DND-41 (cell line): ENCODE measurements at regions not wholly inside any gene's neighbourhood (a gene's known extent, or its start where the extent isn't known, plus 50 kb on each side); places are given as distances from the start of the nearest gene placed in this dataset.

ENCODE experiments used
- ATAC-seq: fragments of 200-7000 bp; cut with Tn5 transposase; 3 replicates; pipeline ENCODE4 v1.9.1; 2021; ENCODE audit warnings: low read depth; ENCODE audit not compliant: insufficient read depth
- DNase-seq: peaks from one replicate; pipeline ENCODE4 v3.0.0-alpha.2; 2020
- H2AFZ ChIP-seq: 2 replicates; pipeline ENCODE4 v1.6.0; 2012; ENCODE audit warnings: low read depth, low read length
- H3K27ac ChIP-seq: 2 replicates; pipeline ENCODE4 v1.5.1; 2012; ENCODE audit warnings: low read length, inconsistent platforms
- H3K27me3 ChIP-seq: fragments of 200-600 bp; sonication (generic); 2 replicates; pipeline ENCODE4 v1.6.0; 2012; ENCODE audit warnings: low read length, mild to moderate bottlenecking, inconsistent platforms; ENCODE audit not compliant: insufficient read depth, poor library complexity
- H3K36me3 ChIP-seq: 2 replicates; pipeline ENCODE4 v1.5.1; 2012; ENCODE audit warnings: low read length, inconsistent platforms; ENCODE audit not compliant: insufficient read depth
- H3K4me1 ChIP-seq: 2 replicates; pipeline ENCODE4 v1.5.1; 2012; ENCODE audit warnings: mild to moderate bottlenecking, low read length; ENCODE audit not compliant: insufficient read depth
- H3K4me2 ChIP-seq: 2 replicates; pipeline ENCODE4 v1.6.0; 2012; ENCODE audit warnings: mild to moderate bottlenecking, moderate library complexity, low read length, inconsistent platforms; ENCODE audit not compliant: insufficient read depth
- H3K4me3 ChIP-seq, 2 experiments: fragments of 200-600 bp in 1 of 2; shearing (Covaris generic) in 1 of 2; 2 replicates each; pipeline ENCODE4 v1.5.1; 2012 to 2016; ENCODE audit warnings: inconsistent platforms in 2 of 2, low read length in 2 of 2, mild to moderate bottlenecking in 2 of 2, low read depth in 1 of 2, moderate library complexity in 1 of 2
- H3K79me2 ChIP-seq: 2 replicates; pipeline ENCODE4 v1.6.0; 2012; ENCODE audit warnings: low read length, inconsistent platforms; ENCODE audit not compliant: insufficient read depth
- H3K9ac ChIP-seq: 2 replicates; pipeline ENCODE4 v1.6.0; 2012; ENCODE audit warnings: low read depth, mild to moderate bottlenecking, inconsistent platforms, low read length, moderate library complexity
- H3K9me3 ChIP-seq: 2 replicates; pipeline ENCODE4 v1.5.1; 2012; ENCODE audit warnings: low read length, moderate library complexity, mild to moderate bottlenecking, inconsistent platforms; ENCODE audit not compliant: insufficient read depth, severe bottlenecking
- H4K20me1 ChIP-seq: 2 replicates; pipeline ENCODE4 v1.6.0; 2012; ENCODE audit warnings: low read length; ENCODE audit not compliant: insufficient read depth
- CTCF ChIP-seq: IDR thresholded peaks from 2 replicates; pipeline ENCODE4 v1.5.1; 2012; ENCODE audit warnings: borderline replicate concordance, low read length, moderate library complexity, mild to moderate bottlenecking; ENCODE audit not compliant: poor library complexity, severe bottlenecking; ENCODE audit errors: extremely low read depth
- EZH2 ChIP-seq: IDR thresholded peaks from 3 replicates; pipeline ENCODE4 v1.6.1; 2012; ENCODE audit warnings: borderline replicate concordance, low read depth, mild to moderate bottlenecking, moderate library complexity, low read length, inconsistent platforms; ENCODE audit not compliant: severe bottlenecking

GRCh38 chr14:103223818-103224352 lies 100.6 kb downstream of the TNFAIP2 start:
- TF ChIP-seq EZH2 (no peak), CTCF (no peak)
- Histone ChIP-seq H3K79me2 (no peaks in the 10 kb centered on the region), H3K27ac (no peak overlapping the region), H3K4me2 (no peak overlapping the region), H2AFZ (no peak overlapping the region), H3K4me1 (no peaks in the 10 kb centered on the region), H4K20me1 (peaks cover 4% of the 10 kb centered on the region; the same call in 1 of the 2 replicates), H3K4me3 (no peak overlapping the region), H3K27me3 (peaks cover 3% of the 10 kb centered on the region), H3K9ac (no peak overlapping the region), H3K9me3 (no peaks in the 10 kb centered on the region), H3K36me3 (no peaks in the 10 kb centered on the region)
- ATAC-seq (no peak), DNase-seq (no peak)

DNA sequence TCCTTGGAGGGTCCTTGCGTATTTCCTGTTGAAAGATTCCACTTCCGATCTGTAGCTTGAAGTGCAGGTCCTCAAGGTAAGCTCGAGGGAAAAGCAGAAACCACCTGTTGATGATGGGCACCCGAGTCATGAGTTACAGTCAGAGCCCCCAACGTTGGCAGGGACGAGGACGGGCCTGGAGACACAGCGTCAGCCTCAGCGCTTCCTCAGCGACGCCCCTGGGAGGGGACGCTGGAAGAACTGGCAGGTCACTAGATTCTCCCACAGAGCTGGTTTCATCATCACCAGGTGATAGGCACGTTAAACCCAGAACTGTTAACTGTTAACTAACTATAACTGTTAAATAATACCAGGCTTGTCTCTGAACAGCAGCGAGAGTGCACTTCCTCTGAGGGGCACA lies 101.8 kb downstream of the TNFAIP2 start:
- no peak overlapping the region for H3K9ac ChIP-seq
- no peak overlapping the region for H3K4me3 ChIP-seq
- peaks cover 7% of the 10 kb centered on the region; the same call in 1 of the 2 replicates for H4K20me1 ChIP-seq
- no peak for TF ChIP-seq EZH2
- no peak for TF ChIP-seq CTCF
- no peak for ATAC-seq
- H3K9me3 ChIP-seq: no peaks in the 10 kb centered on the region
- H3K27ac ChIP-seq: no peak overlapping the region
- peaks cover 3% of the 10 kb centered on the region for H3K27me3 ChIP-seq
- no peak for DNase-seq
- no peaks in the 10 kb centered on the region for H3K79me2 ChIP-seq
- no peaks in the 10 kb centered on the region for H3K4me1 ChIP-seq
- H2AFZ ChIP-seq: no peak overlapping the region
- H3K4me2 ChIP-seq: no peak overlapping the region
- H3K36me3 ChIP-seq: no peaks in the 10 kb centered on the region

DNA sequence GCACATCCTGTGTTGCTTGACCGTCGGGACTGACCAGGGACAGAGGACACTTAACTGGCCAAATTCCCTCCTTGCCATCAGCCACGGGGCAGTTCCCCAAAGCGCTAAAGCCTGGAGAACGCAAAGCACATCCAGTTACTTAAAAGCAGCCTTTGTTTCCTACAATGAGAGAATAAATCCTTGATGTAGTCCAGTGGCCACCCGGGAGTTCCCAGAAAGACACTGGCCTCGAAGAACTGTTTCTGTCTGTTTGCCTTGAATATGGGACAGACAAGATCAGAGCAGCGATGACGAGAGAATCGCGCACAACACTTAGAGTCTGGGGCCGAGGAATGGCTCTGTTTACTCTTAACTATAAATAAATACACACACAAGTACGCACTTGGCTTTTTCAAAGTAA lies 102.2 kb downstream of the TNFAIP2 start:
- H3K4me3 ChIP-seq: no peak overlapping the region
- no peak overlapping the region for H3K4me2 ChIP-seq
- no peaks in the 10 kb centered on the region for H3K79me2 ChIP-seq
- DNase-seq (no peak), ATAC-seq (no peak)
- TF ChIP-seq CTCF (no peak), EZH2 (no peak)
- no peak overlapping the region for H2AFZ ChIP-seq
- H4K20me1 ChIP-seq: peaks cover 7% of the 10 kb centered on the region; the same call in 1 of the 2 replicates
- H3K27me3 ChIP-seq: peaks cover 3% of the 10 kb centered on the region
- H3K27ac ChIP-seq: no peak overlapping the region
- H3K4me1 ChIP-seq: no peaks in the 10 kb centered on the region
- H3K36me3 ChIP-seq: no peaks in the 10 kb centered on the region
- H3K9me3 ChIP-seq: no peaks in the 10 kb centered on the region
- H3K9ac ChIP-seq: no peak overlapping the region
